Kidney (tissue), 13 donors: ENCODE measurements at regions not wholly inside any gene's neighbourhood (a gene's known extent, or its start where the extent isn't known, plus 50 kb on each side); places are given as distances from the start of the nearest gene placed in this dataset.
"Not testable (repeated sequence)": the region's sequence is repeated elsewhere in the genome, so short reads cannot be mapped to it uniquely, and the experiment has no call there.

Experiments
- DNase-seq, 5 donors: peaks; one replicate each; pipeline ENCODE4 v3.0.0-alpha.2; 2013 to 2020
- FAIRE-seq: peaks from 2 replicates; lab custom pipeline; 2012; peaks lifted over from hg19 to GRCh38; lab: Jason Lieb, UNC
- H3K27ac ChIP-seq, 2 donors: one replicate each; pipeline ENCODE4 v1.7.0; 2013; ENCODE audit warnings: low read depth in 2 of 2, low read length in 2 of 2, inconsistent platforms in 1 of 2
- H3K27me3 ChIP-seq: one replicate; pipeline ENCODE4 v1.7.1; 2013; ENCODE audit warnings: low read length, inconsistent platforms; ENCODE audit not compliant: control insufficient read depth, insufficient read depth
- H3K36me3 ChIP-seq, 3 donors: one replicate each; pipeline versions ENCODE4 v1.7.0 to v1.7.1; 2013; ENCODE audit warnings: low read length in 3 of 3, control low read depth in 1 of 3, inconsistent platforms in 1 of 3; ENCODE audit not compliant: insufficient read depth in 3 of 3, control insufficient read depth in 2 of 3
- H3K4me1 ChIP-seq, 3 donors: one replicate each; pipeline versions ENCODE4 v1.7.0 to v1.7.1; 2013; ENCODE audit warnings: low read length in 3 of 3, inconsistent platforms in 1 of 3, low read depth in 1 of 3; ENCODE audit not compliant: control insufficient read depth in 2 of 3, insufficient read depth in 2 of 3
- H3K4me3 ChIP-seq, 3 donors: one replicate each; pipeline versions ENCODE4 v1.7.0 to v1.8.1; 2013; ENCODE audit warnings: low read length in 3 of 3, control low read depth in 1 of 3, inconsistent platforms in 1 of 3
- H3K9ac ChIP-seq, 3 donors: one replicate each; pipeline versions ENCODE4 v1.7.0 to v1.7.1; 2013; ENCODE audit warnings: low read length in 3 of 3, control low read depth in 1 of 3, inconsistent platforms in 1 of 3
- H3K9me3 ChIP-seq, 3 donors: one replicate each; pipeline versions ENCODE4 v1.7.0 to v1.7.1; 2013; ENCODE audit warnings: low read length in 3 of 3, control low read depth in 1 of 3, inconsistent platforms in 1 of 3; ENCODE audit not compliant: control insufficient read depth in 2 of 3, insufficient read depth in 1 of 3
- intact Hi-C: fragments of 100-400 bp; cut with DNase I; formaldehyde crosslinking; loops from one replicate; pipeline ENCODE4 v1.11.1; 2022
- TF ChIP-seq, protein P1 (sequence below): IDR thresholded peaks from 3 replicates; pipeline ENCODE4 v1.5.1; 2012; ENCODE audit warnings: mild to moderate bottlenecking, moderate library complexity, borderline replicate concordance; ENCODE audit not compliant: insufficient read depth; ENCODE audit errors: extremely low read depth
- donor health status: control.
- donor health status: control.
- donor health status: control.
- donor health status: control.
- donor health status: control.
- donor health status: DM: yes; HTN: yes; CAD: no.
- donor health status: Normal renal cell carcinoma (clear cell type).

DNA sequence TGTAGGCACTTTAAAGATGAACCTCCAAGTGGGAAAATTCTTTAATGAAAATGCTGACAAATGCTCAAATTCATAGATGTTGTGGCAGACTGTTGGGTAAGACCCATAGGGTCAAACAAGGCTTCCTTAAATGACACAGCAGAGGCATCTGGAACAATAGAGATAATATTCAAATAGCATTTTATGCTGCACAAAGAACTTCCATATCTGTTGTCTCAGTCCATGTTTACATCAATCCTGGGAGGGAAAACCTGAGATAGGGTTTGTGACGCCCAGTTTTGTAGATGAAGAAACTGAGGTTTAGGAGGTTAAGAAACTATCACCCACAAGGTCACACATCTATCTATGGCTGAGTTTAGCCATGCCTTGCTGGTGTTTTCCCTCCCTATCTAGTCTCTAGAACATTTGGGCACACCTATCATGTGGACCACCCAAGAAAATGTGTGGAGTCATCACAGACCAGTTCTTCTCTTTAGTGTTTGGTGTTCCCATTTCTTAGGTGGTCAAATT is 106.4 kb downstream of the EHF start:
- Histone ChIP-seq H3K27ac (no peak overlapping the region), H3K4me1 (no peaks in the 10 kb centered on the region), H3K4me3 (no peak overlapping the region), H3K27me3 (no peaks in the 10 kb centered on the region), H3K9me3 (no peaks in the 10 kb centered on the region), H3K9ac (no peak overlapping the region), H3K36me3 (no peaks in the 10 kb centered on the region)
- TF ChIP-seq, protein P1, sequence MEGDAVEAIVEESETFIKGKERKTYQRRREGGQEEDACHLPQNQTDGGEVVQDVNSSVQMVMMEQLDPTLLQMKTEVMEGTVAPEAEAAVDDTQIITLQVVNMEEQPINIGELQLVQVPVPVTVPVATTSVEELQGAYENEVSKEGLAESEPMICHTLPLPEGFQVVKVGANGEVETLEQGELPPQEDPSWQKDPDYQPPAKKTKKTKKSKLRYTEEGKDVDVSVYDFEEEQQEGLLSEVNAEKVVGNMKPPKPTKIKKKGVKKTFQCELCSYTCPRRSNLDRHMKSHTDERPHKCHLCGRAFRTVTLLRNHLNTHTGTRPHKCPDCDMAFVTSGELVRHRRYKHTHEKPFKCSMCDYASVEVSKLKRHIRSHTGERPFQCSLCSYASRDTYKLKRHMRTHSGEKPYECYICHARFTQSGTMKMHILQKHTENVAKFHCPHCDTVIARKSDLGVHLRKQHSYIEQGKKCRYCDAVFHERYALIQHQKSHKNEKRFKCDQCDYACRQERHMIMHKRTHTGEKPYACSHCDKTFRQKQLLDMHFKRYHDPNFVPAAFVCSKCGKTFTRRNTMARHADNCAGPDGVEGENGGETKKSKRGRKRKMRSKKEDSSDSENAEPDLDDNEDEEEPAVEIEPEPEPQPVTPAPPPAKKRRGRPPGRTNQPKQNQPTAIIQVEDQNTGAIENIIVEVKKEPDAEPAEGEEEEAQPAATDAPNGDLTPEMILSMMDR, result no peak
- intact Hi-C loops, result no loop called here
- DNase-seq (no peak), FAIRE-seq (no peak)

DNA sequence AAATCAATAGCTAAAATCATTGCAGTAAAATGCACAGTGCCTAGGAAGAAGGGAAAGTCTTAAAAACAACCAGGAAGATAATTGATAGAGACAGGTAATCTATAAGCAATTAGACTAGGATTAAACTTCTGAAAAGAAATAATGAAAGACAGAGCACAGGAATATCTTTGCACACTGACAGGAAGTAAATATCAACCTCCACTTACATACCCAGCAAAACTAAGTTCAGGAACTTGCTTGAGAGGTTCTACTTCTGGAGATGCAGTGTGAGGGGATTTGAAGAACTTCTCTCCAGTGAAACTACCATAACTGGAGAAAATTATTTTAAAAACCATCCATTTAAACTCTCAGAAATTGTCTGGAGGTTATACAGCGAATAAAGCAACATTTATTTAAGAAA is 104.1 kb downstream of the EHF start:
- DNase-seq, result no peak
- H3K27ac ChIP-seq, result no peak overlapping the region
- FAIRE-seq, result no peak
- H3K9me3 ChIP-seq, result no peaks in the 10 kb centered on the region
- no peak overlapping the region for H3K4me3 ChIP-seq
- H3K36me3 ChIP-seq, result no peaks in the 10 kb centered on the region
- intact Hi-C loops, result no loop called here
- H3K4me1 ChIP-seq, result no peaks in the 10 kb centered on the region
- no peaks in the 10 kb centered on the region for H3K27me3 ChIP-seq
- TF ChIP-seq, protein P1, result no peak
- H3K9ac ChIP-seq, result no peak overlapping the region

DNA sequence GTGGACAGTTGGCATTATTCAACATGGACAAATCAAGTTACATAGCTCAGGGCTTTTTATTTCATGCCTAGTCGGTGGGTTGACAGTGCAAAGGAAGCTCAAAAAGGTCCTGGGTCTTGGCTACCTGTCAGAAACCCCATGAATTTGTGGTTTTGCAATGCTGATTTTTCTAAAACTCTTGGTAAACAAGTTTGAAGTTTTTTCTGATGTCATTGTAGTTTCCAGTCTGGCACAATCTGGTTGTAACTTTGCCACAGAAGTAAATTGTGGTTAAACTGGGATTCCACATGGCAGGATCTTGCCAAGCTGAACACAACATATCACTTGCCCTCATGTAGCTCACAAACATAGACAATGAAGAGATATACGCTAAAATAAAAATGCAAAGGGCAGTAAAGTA is 100.8 kb downstream of the EHF start:
- no peak overlapping the region for H3K4me3 ChIP-seq
- no peaks in the 10 kb centered on the region for H3K27me3 ChIP-seq
- no peaks in the 10 kb centered on the region for H3K9me3 ChIP-seq
- no peak overlapping the region for H3K27ac ChIP-seq
- FAIRE-seq (no peak), DNase-seq (no peak)
- intact Hi-C loops, result no loop called here
- H3K4me1 ChIP-seq, result no peaks in the 10 kb centered on the region
- H3K36me3 ChIP-seq, result no peaks in the 10 kb centered on the region
- H3K9ac ChIP-seq, result no peak overlapping the region
- TF ChIP-seq, protein P1, result no peak

DNA sequence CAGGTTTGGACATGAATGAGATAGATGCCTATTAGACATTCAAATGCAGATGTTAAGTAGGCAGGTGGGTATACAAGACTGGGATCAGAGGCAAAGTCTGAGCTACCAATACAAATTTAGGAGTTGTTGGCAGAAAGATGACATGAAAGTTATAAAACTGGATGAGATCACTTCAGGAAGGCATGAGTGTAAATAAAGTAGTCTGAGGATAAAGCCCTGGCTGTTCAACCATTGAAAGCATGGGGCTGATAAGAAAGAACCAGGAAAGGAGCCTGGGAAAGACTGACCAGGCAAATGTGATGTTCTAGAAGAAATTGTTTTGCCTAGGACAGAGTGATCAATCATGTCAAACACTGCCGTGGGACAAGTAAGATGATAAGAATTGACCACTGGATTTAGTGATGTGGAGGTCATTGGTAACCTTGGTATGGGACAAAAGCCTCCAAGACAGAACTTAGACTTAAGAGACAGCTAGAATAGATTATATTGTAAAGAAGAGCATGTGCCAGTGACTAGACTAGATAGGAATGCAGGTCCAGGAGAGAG is 98.5 kb downstream of the EHF start:
- FAIRE-seq (no peak), DNase-seq (no peak)
- intact Hi-C loops, result no loop called here

DNA sequence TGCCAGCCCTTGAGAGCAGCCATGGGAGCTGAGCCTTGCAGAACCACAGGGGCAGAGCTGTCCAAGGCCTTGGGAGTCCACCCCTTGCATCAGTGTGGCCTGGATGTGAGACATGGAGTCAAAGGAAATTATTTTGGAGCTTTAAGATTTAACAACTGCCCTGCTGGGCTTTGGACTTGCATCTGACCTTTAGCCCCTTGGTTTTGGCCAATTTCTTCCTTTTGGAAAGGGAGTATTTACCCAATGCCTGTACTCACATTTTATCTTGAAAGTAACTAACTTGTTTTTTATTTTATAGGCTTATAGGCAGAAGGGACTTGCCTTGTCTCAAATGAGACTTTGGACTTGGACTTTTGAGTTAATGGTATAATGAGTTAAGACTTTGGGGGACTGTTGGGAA is 92.7 kb downstream of the EHF start:
- DNase-seq, H3K4me1 ChIP-seq, FAIRE-seq, H3K27me3 ChIP-seq, H3K27ac ChIP-seq, H3K4me3 ChIP-seq, intact Hi-C loops, H3K9ac ChIP-seq, H3K36me3 ChIP-seq: not testable (repeated sequence)
- H3K9me3 ChIP-seq, result peaks cover 0 to 12% (median 0%) of the 10 kb centered on the region in 3 donors

More for the DNA sequence above, 98.5 kb downstream of the EHF start:
- TF ChIP-seq, protein P1, result no peak
- no peak overlapping the region for H3K27ac ChIP-seq
- H3K36me3 ChIP-seq, result no peaks in the 10 kb centered on the region
- H3K27me3 ChIP-seq, result no peaks in the 10 kb centered on the region
- no peaks in the 10 kb centered on the region for H3K9me3 ChIP-seq
- no peaks in the 10 kb centered on the region for H3K4me1 ChIP-seq
- H3K4me3 ChIP-seq, result no peak overlapping the region
- no peak overlapping the region for H3K9ac ChIP-seq
